ENCODE measurements at regions not wholly inside any gene's neighbourhood (a gene's known extent, or its start where the extent isn't known, plus 50 kb on each side); places are given as distances from the start of the nearest gene placed in this dataset.

DNA sequence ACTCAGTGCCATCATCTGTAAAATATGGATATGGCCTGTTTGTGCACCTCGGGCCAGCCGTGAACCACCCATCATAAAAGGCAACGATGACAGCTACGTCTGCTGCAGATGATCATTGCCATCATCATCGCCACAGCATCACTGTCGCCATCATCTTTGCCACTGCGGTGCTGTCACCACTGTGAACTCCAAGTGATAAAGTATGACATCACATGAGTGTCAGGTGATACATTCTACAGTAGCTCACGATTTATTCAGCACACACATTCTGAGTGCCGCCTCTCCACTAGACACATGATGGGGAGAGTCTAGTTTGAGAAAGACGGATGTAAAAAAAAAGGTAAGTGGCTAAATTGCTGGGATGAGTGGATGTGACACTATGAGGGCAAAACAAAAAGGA, 755.4 kb upstream of the RAB6C start:
- H3K9me1 ChIP-seq (replicated peaks; ENCODE audit: control insufficient read depth, extremely low read depth, insufficient read depth, low read length), result no peaks in the 10 kb centered on the region
- H3K4me1 ChIP-seq (ENCODE audit: control insufficient read depth, extremely low read depth, insufficient read depth, low read length), result no peaks in the 10 kb centered on the region
- TF ChIP-seq FOS (IDR thresholded peaks at IDR 0.05; ENCODE audit: borderline replicate concordance, insufficient read depth, low read length), result no peak
- no peak for TF ChIP-seq GATA2 (IDR thresholded peaks at IDR 0.05; ENCODE audit: insufficient read depth, insufficient read length, low read depth, low read length)
- TF ChIP-seq MYC (IDR thresholded peaks at IDR 0.05; ENCODE audit: low read depth, low read length), result no peak
- no peak for TF ChIP-seq POLR2A (IDR thresholded peaks at IDR 0.05; ENCODE audit: low read depth, low read length)
- no peak for TF ChIP-seq MAX (IDR thresholded peaks at IDR 0.05; ENCODE audit: insufficient read depth, insufficient read length)
- TF ChIP-seq, protein P1, sequence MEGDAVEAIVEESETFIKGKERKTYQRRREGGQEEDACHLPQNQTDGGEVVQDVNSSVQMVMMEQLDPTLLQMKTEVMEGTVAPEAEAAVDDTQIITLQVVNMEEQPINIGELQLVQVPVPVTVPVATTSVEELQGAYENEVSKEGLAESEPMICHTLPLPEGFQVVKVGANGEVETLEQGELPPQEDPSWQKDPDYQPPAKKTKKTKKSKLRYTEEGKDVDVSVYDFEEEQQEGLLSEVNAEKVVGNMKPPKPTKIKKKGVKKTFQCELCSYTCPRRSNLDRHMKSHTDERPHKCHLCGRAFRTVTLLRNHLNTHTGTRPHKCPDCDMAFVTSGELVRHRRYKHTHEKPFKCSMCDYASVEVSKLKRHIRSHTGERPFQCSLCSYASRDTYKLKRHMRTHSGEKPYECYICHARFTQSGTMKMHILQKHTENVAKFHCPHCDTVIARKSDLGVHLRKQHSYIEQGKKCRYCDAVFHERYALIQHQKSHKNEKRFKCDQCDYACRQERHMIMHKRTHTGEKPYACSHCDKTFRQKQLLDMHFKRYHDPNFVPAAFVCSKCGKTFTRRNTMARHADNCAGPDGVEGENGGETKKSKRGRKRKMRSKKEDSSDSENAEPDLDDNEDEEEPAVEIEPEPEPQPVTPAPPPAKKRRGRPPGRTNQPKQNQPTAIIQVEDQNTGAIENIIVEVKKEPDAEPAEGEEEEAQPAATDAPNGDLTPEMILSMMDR (IDR thresholded peaks at IDR 0.05; ENCODE audit: extremely low read depth in 1 of 2, insufficient read depth in 1 of 2, low read depth in 1 of 2, low read length in 2 of 2), result no peak
- TF ChIP-seq POLR2AphosphoS5 (IDR thresholded peaks at IDR 0.05; ENCODE audit: insufficient read depth, low read depth, low read length), result no peak
- no peak for TF ChIP-seq JUN (IDR thresholded peaks at IDR 0.05; ENCODE audit: borderline replicate concordance, insufficient read depth, insufficient read length, low read depth)
- TF ChIP-seq EZH2 (IDR thresholded peaks at IDR 0.05; ENCODE audit: borderline replicate concordance, low read depth, low read length, severe bottlenecking), result no peak
- BruUV-seq (replicated peaks), result no TSS peak
- ChIA-PET POLR2A (no interaction called here), CTCF (no interaction called here)
- no peak overlapping the region for H3K9ac ChIP-seq (replicated peaks; ENCODE audit: extremely low read depth, insufficient read depth, low read length)
- no peak for FAIRE-seq
- intact Hi-C loops (cut with micrococcal nuclease), result no loop called here
- H3K27ac ChIP-seq (ENCODE audit: insufficient read depth, low read depth, low read length), result no peak overlapping the region
- H3K9me3 ChIP-seq (replicated peaks; ENCODE audit: control insufficient read depth, insufficient read depth, low read length), result no peaks in the 10 kb centered on the region
- no peak overlapping the region for H3K4me2 ChIP-seq (ENCODE audit: insufficient read depth, low read length)
- H3K4me3 ChIP-seq (replicated peaks in 1 of 3; ENCODE audit: insufficient read depth in 1 of 3, low read depth in 1 of 3, low read length in 3 of 3), result no peak overlapping the region
- DNase-seq (ENCODE audit: low read depth, low spot score), result no peak
- H3K79me2 ChIP-seq (ENCODE audit: control insufficient read depth, insufficient read depth, low read length), result no peaks in the 10 kb centered on the region
- no peak overlapping the region for H2AFZ ChIP-seq (ENCODE audit: low read depth, low read length)
- no peaks in the 10 kb centered on the region for H3K36me3 ChIP-seq (ENCODE audit: control insufficient read depth in 2 of 2, extremely low read depth in 1 of 2, insufficient read depth in 2 of 2, low read length in 2 of 2)
- no peaks in the 10 kb centered on the region for H4K20me1 ChIP-seq (replicated peaks; ENCODE audit: control insufficient read depth, extremely low read depth, insufficient read depth, low read length)
- dilution Hi-C loops (cut with MboI; ENCODE audit: extremely low pct_ligation_motif_present, low sequenced_read_pairs), result no loop called here
- no peaks in the 10 kb centered on the region for H3K27me3 ChIP-seq (ENCODE audit: control insufficient read depth in 2 of 2, insufficient read depth in 2 of 2, low read length in 2 of 2)
